Activated CD8-positive, alpha-beta memory T cell treated with anti-CD3 and anti-CD28 coated beads, Interleukin-2, amount 50 U/mL, for 24 hours (primary cell): ENCODE measurements at regions not wholly inside any gene's neighbourhood (a gene's known extent, or its start where the extent isn't known, plus 50 kb on each side); places are given as distances from the start of the nearest gene placed in this dataset.

ENCODE experiments used
- DNase-seq: peaks from one replicate; pipeline ENCODE4 v3.0.0-alpha.2; 2020; ENCODE audit errors: extremely low read depth

- no peak for DNase-seq
These were observed 70.6 kb upstream of the ADARB2 start for GRCh38 chr10:1807924-1808323.

- no peak for DNase-seq
These were observed 69.9 kb upstream of the ADARB2 start for GRCh38 chr10:1807196-1807595.

GRCh38 chr10:1802413-1802812 is 65.1 kb upstream of the ADARB2 start:
- no peak for DNase-seq

GRCh38 chr10:1788401-1788800 is 51.1 kb upstream of the ADARB2 start:
- no peak for DNase-seq
